ENCODE measurements at regions not wholly inside any gene's neighbourhood (a gene's known extent, or its start where the extent isn't known, plus 50 kb on each side); places are given as distances from the start of the nearest gene placed in this dataset.

DNA sequence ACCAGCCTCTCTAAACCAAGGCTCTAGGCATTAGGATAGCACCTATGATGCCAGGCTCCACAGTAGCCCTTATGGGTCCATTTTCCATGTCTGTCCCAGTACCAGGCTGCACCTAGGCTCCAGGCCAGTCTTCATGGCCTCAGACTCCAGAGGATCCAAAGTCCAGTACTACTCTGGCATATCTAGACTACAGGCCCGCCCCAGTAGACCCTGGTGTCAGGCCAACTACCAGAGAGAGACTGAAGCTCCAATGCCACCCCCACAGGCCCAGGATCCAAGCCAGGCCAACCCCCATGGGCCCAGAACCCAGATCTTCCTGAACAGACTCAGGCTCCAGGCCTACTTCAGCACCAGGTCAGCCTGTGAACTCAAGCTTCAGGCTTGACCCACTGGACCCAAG is 287.0 kb downstream of the KCNC2 start:
- H3K36me3 Mint-ChIP-seq (ENCODE audit: low read depth, unreplicated experiment), result no peaks in the 10 kb centered on the region
- no peak for DNase-seq (ENCODE audit: low spot score)
- no peaks in the 10 kb centered on the region for H3K4me1 Mint-ChIP-seq (ENCODE audit: unreplicated experiment)
- H3K27ac Mint-ChIP-seq (ENCODE audit: unreplicated experiment), result no peak overlapping the region
- H3K9me3 Mint-ChIP-seq (ENCODE audit: unreplicated experiment), result no peaks in the 10 kb centered on the region
- no peaks in the 10 kb centered on the region for H3K27me3 Mint-ChIP-seq (ENCODE audit: unreplicated experiment)
- TF ChIP-seq, protein P1, sequence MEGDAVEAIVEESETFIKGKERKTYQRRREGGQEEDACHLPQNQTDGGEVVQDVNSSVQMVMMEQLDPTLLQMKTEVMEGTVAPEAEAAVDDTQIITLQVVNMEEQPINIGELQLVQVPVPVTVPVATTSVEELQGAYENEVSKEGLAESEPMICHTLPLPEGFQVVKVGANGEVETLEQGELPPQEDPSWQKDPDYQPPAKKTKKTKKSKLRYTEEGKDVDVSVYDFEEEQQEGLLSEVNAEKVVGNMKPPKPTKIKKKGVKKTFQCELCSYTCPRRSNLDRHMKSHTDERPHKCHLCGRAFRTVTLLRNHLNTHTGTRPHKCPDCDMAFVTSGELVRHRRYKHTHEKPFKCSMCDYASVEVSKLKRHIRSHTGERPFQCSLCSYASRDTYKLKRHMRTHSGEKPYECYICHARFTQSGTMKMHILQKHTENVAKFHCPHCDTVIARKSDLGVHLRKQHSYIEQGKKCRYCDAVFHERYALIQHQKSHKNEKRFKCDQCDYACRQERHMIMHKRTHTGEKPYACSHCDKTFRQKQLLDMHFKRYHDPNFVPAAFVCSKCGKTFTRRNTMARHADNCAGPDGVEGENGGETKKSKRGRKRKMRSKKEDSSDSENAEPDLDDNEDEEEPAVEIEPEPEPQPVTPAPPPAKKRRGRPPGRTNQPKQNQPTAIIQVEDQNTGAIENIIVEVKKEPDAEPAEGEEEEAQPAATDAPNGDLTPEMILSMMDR (IDR thresholded peaks at IDR 0.05; ENCODE audit: unreplicated experiment), result no peak
- no peak overlapping the region for H3K4me3 Mint-ChIP-seq (ENCODE audit: unreplicated experiment)

DNA sequence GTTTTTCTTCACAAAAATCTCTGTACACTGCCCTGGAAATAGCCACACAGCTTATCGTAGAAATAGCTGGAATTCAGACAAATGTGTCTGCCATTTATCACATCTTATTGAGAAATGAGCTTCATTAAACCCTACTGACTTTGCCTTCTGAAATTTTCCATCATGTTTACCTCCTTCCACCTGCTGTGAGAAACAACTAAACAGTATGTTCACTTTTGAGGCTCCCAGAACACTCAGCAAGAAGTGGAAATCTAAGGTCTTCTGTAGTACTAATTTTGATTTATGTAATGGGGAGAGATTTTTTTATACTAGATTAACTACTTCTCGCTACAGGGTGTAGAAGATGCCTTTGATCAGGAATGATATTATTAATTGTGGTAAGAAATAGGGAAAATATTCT is 268.0 kb downstream of the KCNC2 start:
- TF ChIP-seq, protein P1 (IDR thresholded peaks at IDR 0.05; ENCODE audit: unreplicated experiment), result no peak
- Mint-ChIP-seq H3K27ac (ENCODE audit: unreplicated experiment) (no peak overlapping the region), H3K4me1 (ENCODE audit: unreplicated experiment) (no peaks in the 10 kb centered on the region), H3K4me3 (ENCODE audit: unreplicated experiment) (no peak overlapping the region), H3K36me3 (ENCODE audit: low read depth, unreplicated experiment) (no peaks in the 10 kb centered on the region), H3K9me3 (ENCODE audit: unreplicated experiment) (no peaks in the 10 kb centered on the region), H3K27me3 (ENCODE audit: unreplicated experiment) (no peaks in the 10 kb centered on the region)
- no peak for DNase-seq (ENCODE audit: low spot score)

DNA sequence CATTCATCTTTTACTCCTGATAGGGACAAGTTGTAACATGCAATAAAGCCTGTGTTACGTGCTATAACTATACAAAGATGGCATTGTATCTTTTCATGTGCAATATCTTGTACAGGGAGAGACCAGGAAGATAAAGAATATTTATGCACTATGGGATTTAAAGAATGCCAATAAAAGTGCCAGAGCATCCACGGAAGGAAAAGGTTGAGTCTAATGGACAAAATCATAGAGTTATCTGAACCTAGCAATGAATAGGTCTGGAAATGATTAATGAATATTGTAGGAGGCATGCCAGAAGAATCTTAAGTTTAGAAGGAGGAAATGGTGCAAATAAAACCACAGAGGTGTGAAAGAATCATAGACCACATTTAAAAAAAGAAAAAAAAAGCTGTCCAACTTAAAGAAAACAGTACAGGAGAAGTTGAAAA is 263.9 kb downstream of the KCNC2 start:
- Mint-ChIP-seq H3K27me3 (ENCODE audit: unreplicated experiment) (no peaks in the 10 kb centered on the region), H3K4me1 (ENCODE audit: unreplicated experiment) (no peaks in the 10 kb centered on the region), H3K9me3 (ENCODE audit: unreplicated experiment) (no peaks in the 10 kb centered on the region), H3K4me3 (ENCODE audit: unreplicated experiment) (no peak overlapping the region), H3K36me3 (ENCODE audit: low read depth, unreplicated experiment) (no peaks in the 10 kb centered on the region), H3K27ac (ENCODE audit: unreplicated experiment) (no peak overlapping the region)
- TF ChIP-seq, protein P1 (IDR thresholded peaks at IDR 0.05; ENCODE audit: unreplicated experiment), result no peak
- no peak for DNase-seq (ENCODE audit: low spot score)

DNA sequence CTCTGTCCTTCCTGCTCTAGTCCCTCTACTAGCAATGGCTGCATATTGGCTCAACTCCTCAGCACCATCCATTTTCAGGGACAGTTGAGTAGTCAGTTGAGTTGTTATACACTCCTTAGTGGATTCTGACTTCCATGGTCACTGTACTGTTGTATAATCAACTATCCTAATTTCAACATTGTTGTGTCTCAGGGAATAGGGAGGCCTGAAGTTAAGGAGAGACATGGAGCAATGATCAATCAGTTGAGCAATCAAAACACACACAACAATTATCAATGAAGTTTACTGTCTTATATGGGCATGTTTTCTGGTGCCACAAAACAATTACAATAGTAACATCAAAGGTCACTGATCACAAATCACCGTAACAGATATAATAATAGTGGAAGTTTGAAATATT is 255.9 kb downstream of the KCNC2 start:
- Mint-ChIP-seq H3K4me1 (ENCODE audit: unreplicated experiment) (no peaks in the 10 kb centered on the region), H3K36me3 (ENCODE audit: low read depth, unreplicated experiment) (no peaks in the 10 kb centered on the region), H3K27ac (ENCODE audit: unreplicated experiment) (no peak overlapping the region), H3K27me3 (ENCODE audit: unreplicated experiment) (peaks cover 1% of the 10 kb centered on the region), H3K4me3 (ENCODE audit: unreplicated experiment) (no peak overlapping the region), H3K9me3 (ENCODE audit: unreplicated experiment) (no peaks in the 10 kb centered on the region)
- no peak for DNase-seq (ENCODE audit: low spot score)
- TF ChIP-seq, protein P1 (IDR thresholded peaks at IDR 0.05; ENCODE audit: unreplicated experiment), result no peak

DNA sequence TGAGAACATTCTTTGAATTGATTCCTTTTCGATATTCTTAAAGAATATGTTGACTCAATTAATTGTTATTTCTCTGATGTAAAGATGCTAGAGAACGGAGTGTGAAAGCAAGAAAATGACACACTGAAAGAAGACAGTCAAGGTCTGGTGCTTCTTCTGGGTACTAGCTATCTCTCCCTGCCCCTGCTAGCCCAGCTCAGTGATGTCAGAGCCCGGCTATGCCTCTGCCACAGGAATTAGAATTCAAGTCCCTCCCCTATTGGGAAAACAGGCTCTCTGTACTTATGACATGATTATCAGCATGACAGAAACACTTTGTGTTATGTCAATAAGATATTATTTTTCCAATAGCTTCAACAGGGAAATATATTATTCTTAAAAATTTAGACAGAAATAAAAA is 252.4 kb downstream of the KCNC2 start:
- no peak overlapping the region for H3K4me3 Mint-ChIP-seq (ENCODE audit: unreplicated experiment)
- H3K27me3 Mint-ChIP-seq (ENCODE audit: unreplicated experiment), result peaks cover 1% of the 10 kb centered on the region
- H3K9me3 Mint-ChIP-seq (ENCODE audit: unreplicated experiment), result no peaks in the 10 kb centered on the region
- TF ChIP-seq, protein P1 (IDR thresholded peaks at IDR 0.05; ENCODE audit: unreplicated experiment), result no peak
- no peaks in the 10 kb centered on the region for H3K4me1 Mint-ChIP-seq (ENCODE audit: unreplicated experiment)
- H3K27ac Mint-ChIP-seq (ENCODE audit: unreplicated experiment), result no peak overlapping the region
- H3K36me3 Mint-ChIP-seq (ENCODE audit: low read depth, unreplicated experiment), result no peaks in the 10 kb centered on the region
- DNase-seq (ENCODE audit: low spot score), result no peak
